ENCODE measurements at regions not wholly inside any gene's neighbourhood (a gene's known extent, or its start where the extent isn't known, plus 50 kb on each side); places are given as distances from the start of the nearest gene placed in this dataset.
"Not testable (repeated sequence)": the region's sequence is repeated elsewhere in the genome, so short reads cannot be mapped to it uniquely, and the experiment has no call there.

- no peak for DNase-seq (ENCODE audit: low read depth)
Measured at GRCh38 chr4:170801771-170802170, 712.0 kb upstream of the AADAT start.

GRCh38 chr4:170794525-170794924, 704.8 kb upstream of the AADAT start:
- DNase-seq (ENCODE audit: low read depth): no peak

GRCh38 chr4:170788540-170789051, 698.8 kb upstream of the AADAT start:
- not testable (repeated sequence) for DNase-seq (ENCODE audit: low read depth)

- no peak for DNase-seq (ENCODE audit: low read depth)
Measured at GRCh38 chr4:170777663-170778062, 687.9 kb upstream of the AADAT start.

- DNase-seq (ENCODE audit: low read depth): no peak
Measured at GRCh38 chr4:170776983-170777382, 687.2 kb upstream of the AADAT start.

GRCh38 chr4:170775851-170776250, 686.1 kb upstream of the AADAT start:
- DNase-seq (ENCODE audit: low read depth): no peak

- DNase-seq (ENCODE audit: low read depth): no peak
Measured at GRCh38 chr4:170773709-170774273, 684.0 kb upstream of the AADAT start.

- DNase-seq (ENCODE audit: low read depth): no peak
Measured at GRCh38 chr4:170772429-170772828, 682.7 kb upstream of the AADAT start.

- DNase-seq (ENCODE audit: low read depth): no peak
Measured at GRCh38 chr4:170770664-170771063, 680.9 kb upstream of the AADAT start.

- no peak for DNase-seq (ENCODE audit: low read depth)
Measured at GRCh38 chr4:170769862-170770261, 680.1 kb upstream of the AADAT start.

GRCh38 chr4:170758988-170759387, 669.2 kb upstream of the AADAT start:
- no peak for DNase-seq (ENCODE audit: low read depth)

- no peak for DNase-seq (ENCODE audit: low read depth)
Measured at GRCh38 chr4:170750519-170750918, 660.8 kb upstream of the AADAT start.

GRCh38 chr4:170748975-170749374, 659.2 kb upstream of the AADAT start:
- DNase-seq (ENCODE audit: low read depth): no peak

GRCh38 chr4:170743633-170744032, 653.9 kb upstream of the AADAT start:
- no peak for DNase-seq (ENCODE audit: low read depth)

GRCh38 chr4:170741856-170742255, 652.1 kb upstream of the AADAT start:
- no peak for DNase-seq (ENCODE audit: low read depth)

- no peak for DNase-seq (ENCODE audit: low read depth)
Measured at GRCh38 chr4:170736710-170737109, 647.0 kb upstream of the AADAT start.

- no peak for DNase-seq (ENCODE audit: low read depth)
Measured at GRCh38 chr4:170729897-170730296, 640.1 kb upstream of the AADAT start.

GRCh38 chr4:170729236-170729635, 639.5 kb upstream of the AADAT start:
- DNase-seq (ENCODE audit: low read depth): no peak

- DNase-seq (ENCODE audit: low read depth): no peak
Measured at GRCh38 chr4:170724191-170724590, 634.4 kb upstream of the AADAT start.

- no peak for DNase-seq (ENCODE audit: low read depth)
Measured at GRCh38 chr4:170723171-170723570, 633.4 kb upstream of the AADAT start.

- DNase-seq (ENCODE audit: low read depth): no peak
Measured at GRCh38 chr4:170721812-170722373, 632.1 kb upstream of the AADAT start.

- DNase-seq (ENCODE audit: low read depth): no peak
Measured at GRCh38 chr4:170716868-170717267, 627.1 kb upstream of the AADAT start.

- DNase-seq (ENCODE audit: low read depth): no peak
Measured at GRCh38 chr4:170705907-170706306, 616.2 kb upstream of the AADAT start.

GRCh38 chr4:170700064-170700463, 610.3 kb upstream of the AADAT start:
- no peak for DNase-seq (ENCODE audit: low read depth)

All from HS-27A (cell line).